ENCODE measurements at regions not wholly inside any gene's neighbourhood (a gene's known extent, or its start where the extent isn't known, plus 50 kb on each side); places are given as distances from the start of the nearest gene placed in this dataset.

DNA sequence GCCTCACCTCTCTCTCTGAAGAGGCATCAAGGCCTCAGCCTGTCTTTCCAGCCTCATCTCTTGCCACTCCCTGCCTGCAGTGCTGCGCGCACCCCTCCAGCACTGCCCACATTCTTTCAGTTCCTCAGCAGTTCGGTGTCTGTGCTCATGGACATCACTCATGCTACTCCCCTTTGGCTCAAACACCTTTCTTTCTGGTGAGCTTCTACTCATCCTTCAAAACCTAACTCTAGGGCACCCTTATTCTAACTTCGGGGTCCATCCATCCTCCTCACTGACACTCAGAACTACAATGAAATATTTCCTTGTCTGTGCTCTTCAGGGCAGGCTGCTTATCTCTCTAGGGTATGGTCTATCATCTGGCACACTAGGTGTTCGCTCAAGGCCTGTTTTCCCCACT lies 169.9 kb upstream of the BMPER start:
- Histone ChIP-seq H3K9me3 (ENCODE audit: control insufficient read depth, insufficient read depth, low read depth, low read length) (no peaks in the 10 kb centered on the region), H3K4me1 (ENCODE audit: control insufficient read depth, insufficient read depth, low read length) (no peaks in the 10 kb centered on the region), H3K27me3 (ENCODE audit: control insufficient read depth, insufficient read depth, low read length) (no peaks in the 10 kb centered on the region), H3K36me3 (ENCODE audit: control insufficient read depth, insufficient read depth, low read length) (no peaks in the 10 kb centered on the region), H3K4me3 (ENCODE audit: low read depth in 2 of 2, low read length in 2 of 2) (no peak overlapping the region), H3K27ac (ENCODE audit: low read length) (no peak overlapping the region)
- BruUV-seq (replicated peaks), result no TSS peak
- ChIA-PET POLR2A (no interaction called here), CTCF (no interaction called here)
- DNase-seq (ENCODE audit: low read depth, low spot score), result no peak
- in situ Hi-C loops (cut with HindIII; ENCODE audit: low pct_unique_long_range_greater_than_20kb, low sequenced_read_pairs) (no loop called here), intact Hi-C loops (cut with micrococcal nuclease; ENCODE audit: unreplicated experiment) (no loop called here)
- TF ChIP-seq, protein P1, sequence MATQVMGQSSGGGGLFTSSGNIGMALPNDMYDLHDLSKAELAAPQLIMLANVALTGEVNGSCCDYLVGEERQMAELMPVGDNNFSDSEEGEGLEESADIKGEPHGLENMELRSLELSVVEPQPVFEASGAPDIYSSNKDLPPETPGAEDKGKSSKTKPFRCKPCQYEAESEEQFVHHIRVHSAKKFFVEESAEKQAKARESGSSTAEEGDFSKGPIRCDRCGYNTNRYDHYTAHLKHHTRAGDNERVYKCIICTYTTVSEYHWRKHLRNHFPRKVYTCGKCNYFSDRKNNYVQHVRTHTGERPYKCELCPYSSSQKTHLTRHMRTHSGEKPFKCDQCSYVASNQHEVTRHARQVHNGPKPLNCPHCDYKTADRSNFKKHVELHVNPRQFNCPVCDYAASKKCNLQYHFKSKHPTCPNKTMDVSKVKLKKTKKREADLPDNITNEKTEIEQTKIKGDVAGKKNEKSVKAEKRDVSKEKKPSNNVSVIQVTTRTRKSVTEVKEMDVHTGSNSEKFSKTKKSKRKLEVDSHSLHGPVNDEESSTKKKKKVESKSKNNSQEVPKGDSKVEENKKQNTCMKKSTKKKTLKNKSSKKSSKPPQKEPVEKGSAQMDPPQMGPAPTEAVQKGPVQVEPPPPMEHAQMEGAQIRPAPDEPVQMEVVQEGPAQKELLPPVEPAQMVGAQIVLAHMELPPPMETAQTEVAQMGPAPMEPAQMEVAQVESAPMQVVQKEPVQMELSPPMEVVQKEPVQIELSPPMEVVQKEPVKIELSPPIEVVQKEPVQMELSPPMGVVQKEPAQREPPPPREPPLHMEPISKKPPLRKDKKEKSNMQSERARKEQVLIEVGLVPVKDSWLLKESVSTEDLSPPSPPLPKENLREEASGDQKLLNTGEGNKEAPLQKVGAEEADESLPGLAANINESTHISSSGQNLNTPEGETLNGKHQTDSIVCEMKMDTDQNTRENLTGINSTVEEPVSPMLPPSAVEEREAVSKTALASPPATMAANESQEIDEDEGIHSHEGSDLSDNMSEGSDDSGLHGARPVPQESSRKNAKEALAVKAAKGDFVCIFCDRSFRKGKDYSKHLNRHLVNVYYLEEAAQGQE (IDR thresholded peaks at IDR 0.05; ENCODE audit: insufficient read depth in 1 of 2, low read depth in 2 of 2, low read length in 1 of 2), result no peak
- no peak for TF ChIP-seq SIN3A (IDR thresholded peaks at IDR 0.05; ENCODE audit: borderline replicate concordance, insufficient read depth, low read depth, low read length)
- TF ChIP-seq, protein P2, sequence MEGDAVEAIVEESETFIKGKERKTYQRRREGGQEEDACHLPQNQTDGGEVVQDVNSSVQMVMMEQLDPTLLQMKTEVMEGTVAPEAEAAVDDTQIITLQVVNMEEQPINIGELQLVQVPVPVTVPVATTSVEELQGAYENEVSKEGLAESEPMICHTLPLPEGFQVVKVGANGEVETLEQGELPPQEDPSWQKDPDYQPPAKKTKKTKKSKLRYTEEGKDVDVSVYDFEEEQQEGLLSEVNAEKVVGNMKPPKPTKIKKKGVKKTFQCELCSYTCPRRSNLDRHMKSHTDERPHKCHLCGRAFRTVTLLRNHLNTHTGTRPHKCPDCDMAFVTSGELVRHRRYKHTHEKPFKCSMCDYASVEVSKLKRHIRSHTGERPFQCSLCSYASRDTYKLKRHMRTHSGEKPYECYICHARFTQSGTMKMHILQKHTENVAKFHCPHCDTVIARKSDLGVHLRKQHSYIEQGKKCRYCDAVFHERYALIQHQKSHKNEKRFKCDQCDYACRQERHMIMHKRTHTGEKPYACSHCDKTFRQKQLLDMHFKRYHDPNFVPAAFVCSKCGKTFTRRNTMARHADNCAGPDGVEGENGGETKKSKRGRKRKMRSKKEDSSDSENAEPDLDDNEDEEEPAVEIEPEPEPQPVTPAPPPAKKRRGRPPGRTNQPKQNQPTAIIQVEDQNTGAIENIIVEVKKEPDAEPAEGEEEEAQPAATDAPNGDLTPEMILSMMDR (IDR thresholded peaks at IDR 0.05), result no peak
- no peak for ATAC-seq

- no peaks in the 10 kb centered on the region for H3K36me3 ChIP-seq (ENCODE audit: control insufficient read depth, insufficient read depth, low read length)
- no peak overlapping the region for H3K4me3 ChIP-seq (ENCODE audit: low read depth in 2 of 2, low read length in 2 of 2)
- POLR2A ChIA-PET, result no interaction called here
- TF ChIP-seq SIN3A (IDR thresholded peaks at IDR 0.05; ENCODE audit: borderline replicate concordance, insufficient read depth, low read depth, low read length) (no peak), TCF7L2 (IDR thresholded peaks at IDR 0.05; ENCODE audit: low read depth, low read length) (no peak), POLR2AphosphoS5 (IDR thresholded peaks at IDR 0.05; ENCODE audit: low read depth, low read length) (no peak)
- TF ChIP-seq, protein P1 (IDR thresholded peaks at IDR 0.05; ENCODE audit: insufficient read depth in 1 of 2, low read depth in 2 of 2, low read length in 1 of 2), result no peak
- TF ChIP-seq, protein P2 (IDR thresholded peaks at IDR 0.05), result no peak
- DNase-seq (ENCODE audit: low read depth, low spot score) (no peak), ATAC-seq (no peak)
- no peaks in the 10 kb centered on the region for H3K27me3 ChIP-seq (ENCODE audit: control insufficient read depth, insufficient read depth, low read length)
- H3K4me1 ChIP-seq (ENCODE audit: control insufficient read depth, insufficient read depth, low read length), result no peaks in the 10 kb centered on the region
- no peaks in the 10 kb centered on the region for H3K9me3 ChIP-seq (ENCODE audit: control insufficient read depth, insufficient read depth, low read depth, low read length)
- BruUV-seq (replicated peaks), result no TSS peak
- H3K27ac ChIP-seq (ENCODE audit: low read length), result no peak overlapping the region
- in situ Hi-C loops (cut with HindIII; ENCODE audit: low pct_unique_long_range_greater_than_20kb, low sequenced_read_pairs) (no loop called here), intact Hi-C loops (cut with micrococcal nuclease; ENCODE audit: unreplicated experiment) (no loop called here)
- CTCF ChIA-PET, result no interaction called here
Observed at GRCh38 chr7:33736521-33737221, 168.7 kb upstream of the BMPER start.
